ENCODE measurements at regions not wholly inside any gene's neighbourhood (a gene's known extent, or its start where the extent isn't known, plus 50 kb on each side); places are given as distances from the start of the nearest gene placed in this dataset.
"Not testable (repeated sequence)": the region's sequence is repeated elsewhere in the genome, so short reads cannot be mapped to it uniquely, and the experiment has no call there.

DNA sequence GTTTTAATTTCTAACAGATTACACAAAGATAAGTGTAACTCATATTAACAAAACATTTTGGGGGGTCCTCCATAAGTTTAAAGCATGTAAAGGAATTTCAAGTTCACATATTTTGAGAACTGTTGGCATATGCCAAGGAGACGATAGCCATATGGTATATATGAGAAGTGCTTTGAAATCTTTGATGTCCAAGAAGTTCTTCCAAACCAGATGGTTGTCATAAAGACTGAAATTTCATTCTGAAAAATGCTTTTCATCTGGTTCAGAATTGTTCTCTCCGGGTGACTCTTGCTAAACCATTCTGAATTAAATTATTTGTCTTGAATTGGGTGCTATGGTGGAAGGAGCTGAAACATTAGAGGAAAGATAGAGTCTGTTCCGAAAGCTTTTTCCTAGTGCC, 513.0 kb upstream of the AKR1E2 start:
- DNase-seq (ENCODE audit: low read depth) = no peak

- DNase-seq (ENCODE audit: low read depth) = no peak
Measured at GRCh38 chr10:4312051-4312835, 513.8 kb upstream of the AKR1E2 start.

DNA sequence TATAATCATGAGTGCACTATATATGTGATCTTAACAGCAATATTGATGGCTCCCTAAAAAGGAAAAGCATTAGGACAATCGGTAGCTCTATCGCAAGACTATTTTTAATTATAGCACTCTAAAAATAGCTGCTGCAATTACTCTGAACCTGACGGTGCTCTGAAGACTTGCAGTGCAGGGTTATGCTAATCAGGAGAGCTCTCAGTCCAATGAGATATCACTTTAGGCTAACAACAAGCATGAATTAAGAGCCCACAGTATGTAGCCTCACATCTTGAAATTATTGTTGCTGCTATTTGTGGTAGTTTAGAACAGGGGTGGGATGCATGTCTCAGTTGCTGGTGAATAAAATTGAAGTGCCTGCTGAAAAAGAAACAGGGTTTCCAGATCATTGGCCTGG, 515.8 kb upstream of the AKR1E2 start:
- DNase-seq (ENCODE audit: low read depth) = no peak

GRCh38 chr10:4307910-4308309, 518.1 kb upstream of the AKR1E2 start:
- no peak for DNase-seq (ENCODE audit: low read depth)

GRCh38 chr10:4306871-4307270, 519.1 kb upstream of the AKR1E2 start:
- no peak for DNase-seq (ENCODE audit: low read depth)

DNA sequence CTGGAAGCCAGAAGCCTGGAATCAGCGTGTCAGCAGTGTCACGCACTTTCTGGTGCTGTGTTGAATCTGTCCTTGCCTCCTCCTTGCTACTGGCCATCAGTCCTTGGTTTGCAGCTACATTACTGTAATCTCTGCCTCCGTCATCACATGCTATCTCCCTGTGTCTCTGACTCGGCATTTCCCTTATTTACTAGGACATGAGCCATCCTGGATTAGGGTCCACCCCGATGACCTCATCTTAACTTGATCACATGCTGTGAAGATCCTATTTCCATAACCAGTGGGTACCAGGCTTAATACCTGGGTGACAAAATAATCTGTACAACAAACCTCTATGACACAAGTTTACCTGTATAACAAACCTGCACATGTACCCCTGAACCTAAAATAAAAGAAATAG, 518.0 kb upstream of the KLF6 start:
- peak; percentile 14 for DNase-seq (ENCODE audit: low read depth)

DNA sequence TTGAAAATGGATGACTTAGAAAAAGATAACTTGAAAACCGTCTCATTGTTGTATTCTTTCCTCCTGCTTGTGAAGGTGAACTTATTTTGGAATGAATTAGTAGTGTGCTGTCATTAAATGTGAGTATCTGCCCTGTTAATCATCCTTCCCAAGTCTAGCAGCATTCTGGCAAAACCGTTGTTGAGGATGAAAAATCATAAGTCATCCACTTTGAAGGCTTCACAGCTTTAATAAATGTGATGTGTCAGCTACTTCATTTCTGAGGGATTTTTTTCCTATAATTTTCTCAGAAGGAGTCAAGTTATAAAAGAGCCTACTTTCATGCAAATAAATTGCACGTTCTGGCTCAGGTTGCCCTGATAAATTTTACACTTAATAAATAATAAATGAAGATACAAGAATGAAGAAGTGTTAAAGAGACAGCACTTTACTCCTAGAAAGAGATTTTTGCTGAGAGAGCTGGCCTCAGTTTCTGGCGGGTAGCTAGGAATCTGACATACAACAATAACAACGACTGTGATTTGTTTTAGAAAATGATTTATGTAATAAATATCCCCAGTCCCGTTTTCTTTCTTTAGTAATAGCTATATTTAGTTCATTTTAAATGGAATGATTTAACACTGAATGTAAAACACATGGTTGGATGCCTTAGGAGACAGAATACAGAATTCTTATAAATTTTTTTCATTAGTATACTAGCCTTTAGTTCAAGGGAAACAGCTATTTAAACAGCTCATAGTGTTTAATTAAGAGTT, 516.5 kb upstream of the KLF6 start:
- no peak for DNase-seq (ENCODE audit: low read depth)

GRCh38 chr10:4296161-4296560, 511.2 kb upstream of the KLF6 start:
- DNase-seq (ENCODE audit: low read depth) = no peak

DNA sequence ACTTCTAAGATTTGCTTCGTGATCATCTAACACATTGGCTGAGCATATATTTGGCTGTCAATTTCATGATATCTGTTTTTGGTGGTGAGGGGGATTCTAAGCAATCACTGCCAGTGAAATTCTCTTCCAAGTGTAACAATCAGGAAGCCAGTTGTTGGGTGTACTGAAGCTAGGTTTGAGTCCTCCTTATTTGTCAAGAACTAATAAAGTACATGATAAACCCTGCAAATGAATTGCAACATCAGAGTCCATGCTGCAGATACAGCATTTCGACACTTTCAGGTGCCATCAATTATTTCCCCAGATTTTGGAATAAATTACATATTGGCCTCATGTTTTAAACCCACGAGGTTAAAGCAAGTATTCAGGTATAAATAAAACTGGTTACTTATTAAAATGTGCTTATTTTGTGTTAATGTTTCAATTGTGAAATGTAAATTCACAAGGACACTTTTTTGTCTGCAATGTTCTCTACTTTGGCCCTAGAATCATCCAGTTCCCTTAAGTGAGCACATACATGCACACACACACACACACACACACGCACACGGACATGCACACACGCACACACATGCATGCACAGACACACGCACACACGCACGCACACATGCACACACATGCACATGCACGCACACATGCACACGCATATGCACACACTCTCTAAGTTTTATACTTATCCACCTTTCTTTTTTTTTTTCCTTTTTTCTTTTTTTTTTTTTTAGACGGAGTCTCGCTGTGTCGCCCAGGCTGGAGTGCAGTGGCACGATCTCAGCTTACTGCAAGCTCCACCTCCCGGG, 510.2 kb upstream of the KLF6 start:
- DNase-seq (ENCODE audit: low read depth) = no peak

DNA sequence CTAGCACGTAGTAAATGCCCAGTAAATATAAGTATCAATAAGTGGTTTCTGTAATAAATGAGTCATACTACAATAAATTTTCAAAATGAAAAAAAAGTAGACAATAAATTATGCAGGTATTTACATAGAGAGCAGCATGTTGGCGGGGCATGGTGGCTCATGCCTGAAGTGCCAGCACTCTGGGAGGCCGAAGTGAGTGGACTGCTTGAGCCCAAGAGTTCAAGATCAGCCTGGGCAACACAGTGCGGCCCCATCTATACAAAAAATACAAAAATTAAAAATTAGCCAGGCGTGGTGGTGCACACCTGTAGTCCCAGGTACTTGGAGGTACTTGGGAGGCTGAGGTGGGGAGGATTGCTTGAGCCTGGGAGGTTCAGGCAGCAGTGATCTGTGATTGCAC, 509.3 kb upstream of the KLF6 start:
- DNase-seq (ENCODE audit: low read depth) = no peak

- no peak for DNase-seq (ENCODE audit: low read depth)
Measured at GRCh38 chr10:4291990-4292389, 507.0 kb upstream of the KLF6 start.

GRCh38 chr10:4285121-4285520, 500.1 kb upstream of the KLF6 start:
- peak; percentile 46 for DNase-seq (ENCODE audit: low read depth)

DNA sequence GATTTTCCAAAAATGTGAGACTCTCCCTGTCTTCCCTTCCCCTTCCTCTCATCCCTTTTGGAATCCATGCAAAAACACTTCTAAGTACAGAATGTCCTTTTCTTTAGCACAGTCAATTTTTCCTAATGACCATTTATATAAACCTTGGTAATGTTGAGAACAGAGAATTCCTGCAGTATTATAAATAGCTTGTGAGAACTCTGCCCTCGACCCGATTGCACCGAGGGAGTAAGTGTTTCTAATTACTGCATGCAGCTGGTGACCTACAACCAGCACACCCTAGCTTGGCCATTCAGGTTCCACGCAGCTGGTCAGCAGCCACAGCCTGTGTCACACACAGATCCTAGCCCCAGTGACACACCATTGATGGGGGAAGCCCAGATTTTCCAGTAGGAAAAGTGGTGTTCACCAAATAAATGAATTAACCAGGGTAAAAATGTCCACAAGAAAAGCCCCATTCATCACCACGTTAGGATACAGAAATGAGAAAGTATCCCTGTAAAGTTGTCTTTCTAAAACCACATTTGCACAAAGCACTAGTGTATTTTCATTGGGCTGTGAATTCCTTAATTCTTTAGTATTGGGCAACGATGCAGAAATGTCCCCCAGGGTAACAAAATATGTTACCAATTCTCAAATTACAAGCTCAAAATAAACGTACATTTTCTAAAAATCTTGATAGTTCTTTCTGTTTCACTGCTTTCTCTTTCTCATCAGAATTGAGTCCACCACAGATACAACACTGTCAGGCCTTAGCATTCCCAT, 499.0 kb upstream of the KLF6 start:
- peak; percentile 83 for DNase-seq (ENCODE audit: low read depth)

DNA sequence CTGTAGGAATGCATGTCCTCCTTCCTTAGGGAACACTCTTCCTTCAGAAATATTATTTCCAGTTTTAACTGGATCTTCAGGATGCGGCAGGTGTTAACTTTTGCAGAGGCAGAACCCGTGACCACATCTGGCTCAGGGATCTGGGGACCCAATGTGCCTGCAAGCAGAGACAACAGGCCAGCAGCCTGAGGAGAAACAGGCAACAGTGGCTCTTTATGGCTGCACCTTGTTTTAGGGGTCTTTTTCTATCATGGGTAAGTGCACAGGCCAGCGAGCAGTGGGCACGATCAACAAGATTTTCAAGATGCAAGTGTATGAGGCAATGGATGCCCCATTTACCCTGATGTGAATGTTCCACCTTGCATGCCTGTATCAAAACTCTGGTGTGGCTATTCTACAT, 497.5 kb upstream of the KLF6 start:
- no peak for DNase-seq (ENCODE audit: low read depth)

GRCh38 chr10:4281190-4281825, 496.3 kb upstream of the KLF6 start:
- peak; percentile 18 for DNase-seq (ENCODE audit: low read depth)

- peak; percentile 24 for DNase-seq (ENCODE audit: low read depth)
Measured at GRCh38 chr10:4280461-4281189, 495.6 kb upstream of the KLF6 start.

- DNase-seq (ENCODE audit: low read depth) = no peak
Measured at GRCh38 chr10:4279655-4280054, 494.6 kb upstream of the KLF6 start.

DNA sequence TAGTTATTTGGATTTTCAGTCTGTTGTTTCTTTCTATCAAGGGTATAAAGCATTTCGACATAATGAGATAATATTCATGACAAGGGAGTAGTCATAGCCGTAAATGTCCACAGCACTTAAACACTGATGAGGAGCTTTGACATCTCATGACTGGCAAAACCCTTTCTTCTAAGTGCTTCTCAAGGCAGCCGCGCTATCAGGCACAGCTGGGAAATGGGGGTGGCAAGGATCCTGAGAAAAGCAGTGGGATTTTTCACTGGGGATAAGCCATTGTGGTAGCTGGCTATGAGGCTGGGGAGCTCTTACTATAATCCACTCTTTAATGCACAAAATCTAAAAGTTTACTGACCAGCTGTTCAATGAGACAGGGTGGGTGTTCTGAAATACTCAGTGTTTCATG, 493.2 kb upstream of the KLF6 start:
- DNase-seq (ENCODE audit: low read depth) = no peak

DNA sequence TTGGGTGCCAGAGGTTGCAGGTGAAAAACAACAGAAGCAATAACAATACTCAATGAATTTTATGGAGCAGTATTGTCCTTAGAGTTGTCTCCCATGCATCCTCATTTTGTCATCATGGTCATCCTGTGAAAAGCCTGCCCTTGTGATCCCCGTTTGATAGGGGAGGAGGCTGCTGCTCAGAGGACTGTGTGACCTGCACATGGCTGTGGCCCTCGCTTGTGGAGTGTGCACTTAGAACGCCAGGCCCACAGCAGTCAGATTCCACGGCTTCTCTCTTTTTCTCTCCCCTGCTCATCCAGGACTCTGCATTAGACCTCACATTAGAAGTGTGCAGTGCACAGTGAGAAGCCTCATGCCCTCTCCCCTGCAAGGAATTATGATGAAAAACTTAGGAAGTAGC, 491.1 kb upstream of the KLF6 start:
- no peak for DNase-seq (ENCODE audit: low read depth)

GRCh38 chr10:4274671-4275070, 489.7 kb upstream of the KLF6 start:
- not testable (repeated sequence) for DNase-seq (ENCODE audit: low read depth)

All from myocyte (in vitro differentiated cells).